Nephron (organoid): ENCODE measurements at regions not wholly inside any gene's neighbourhood (a gene's known extent, or its start where the extent isn't known, plus 50 kb on each side); places are given as distances from the start of the nearest gene placed in this dataset.

Experiments
- H3K27ac Mint-ChIP-seq, 3 experiments: 2 replicates each; pipeline ENCODE4 v1.8.0; 2020; ENCODE audit warnings: mixed read lengths in 3 of 3, mild to moderate bottlenecking in 2 of 3, moderate library complexity in 1 of 3
- H3K27me3 Mint-ChIP-seq: 2 replicates; pipeline ENCODE4 v1.8.0; 2021; ENCODE audit warnings: low read depth, mild to moderate bottlenecking, moderate library complexity, mixed read lengths
- H3K36me3 Mint-ChIP-seq: 2 replicates; pipeline ENCODE4 v1.8.0; 2020; ENCODE audit warnings: low read depth, mixed read lengths
- H3K4me1 Mint-ChIP-seq: 2 replicates; pipeline ENCODE4 v1.8.0; 2020; ENCODE audit warnings: mixed read lengths
- H3K4me3 Mint-ChIP-seq, 3 experiments: 2 replicates each; pipeline ENCODE4 v1.8.0; 2020; ENCODE audit warnings: mild to moderate bottlenecking in 3 of 3, mixed read lengths in 3 of 3, moderate library complexity in 2 of 3
- H3K9me3 Mint-ChIP-seq: 2 replicates; pipeline ENCODE4 v1.8.0; 2020; ENCODE audit warnings: mixed read lengths
- TF ChIP-seq, protein P1 (sequence below), 3 experiments: fragments of 200-600 bp; sonication (generic); IDR thresholded peaks; one replicate each; pipeline ENCODE4 v1.5.0; 2021; ENCODE audit warnings: antibody characterized with exemption in 3 of 3; ENCODE audit not compliant: unreplicated experiment in 3 of 3

DNA sequence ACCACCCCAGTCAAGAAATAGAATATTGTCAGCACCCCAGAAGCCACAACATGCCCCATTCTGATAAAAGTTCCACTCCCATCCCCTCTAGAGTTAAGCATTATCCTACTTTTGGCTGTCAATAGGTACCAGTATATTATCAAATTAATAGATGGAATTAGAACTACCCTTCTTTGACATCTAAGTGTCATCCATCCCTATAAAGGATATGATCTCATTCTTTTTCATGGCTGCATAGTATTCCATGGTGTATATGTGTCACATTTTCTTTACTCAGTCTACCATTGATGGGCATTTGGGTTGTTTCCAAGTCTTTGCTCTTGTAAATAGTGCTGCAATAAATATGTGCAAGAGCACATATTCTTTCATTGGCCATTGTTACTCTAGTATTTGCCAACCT lies 246.2 kb downstream of the SEC23A start:
- no peaks in the 10 kb centered on the region for H3K9me3 Mint-ChIP-seq
- H3K27me3 Mint-ChIP-seq: no peaks in the 10 kb centered on the region
- H3K4me3 Mint-ChIP-seq: no peak overlapping the region
- TF ChIP-seq, protein P1, sequence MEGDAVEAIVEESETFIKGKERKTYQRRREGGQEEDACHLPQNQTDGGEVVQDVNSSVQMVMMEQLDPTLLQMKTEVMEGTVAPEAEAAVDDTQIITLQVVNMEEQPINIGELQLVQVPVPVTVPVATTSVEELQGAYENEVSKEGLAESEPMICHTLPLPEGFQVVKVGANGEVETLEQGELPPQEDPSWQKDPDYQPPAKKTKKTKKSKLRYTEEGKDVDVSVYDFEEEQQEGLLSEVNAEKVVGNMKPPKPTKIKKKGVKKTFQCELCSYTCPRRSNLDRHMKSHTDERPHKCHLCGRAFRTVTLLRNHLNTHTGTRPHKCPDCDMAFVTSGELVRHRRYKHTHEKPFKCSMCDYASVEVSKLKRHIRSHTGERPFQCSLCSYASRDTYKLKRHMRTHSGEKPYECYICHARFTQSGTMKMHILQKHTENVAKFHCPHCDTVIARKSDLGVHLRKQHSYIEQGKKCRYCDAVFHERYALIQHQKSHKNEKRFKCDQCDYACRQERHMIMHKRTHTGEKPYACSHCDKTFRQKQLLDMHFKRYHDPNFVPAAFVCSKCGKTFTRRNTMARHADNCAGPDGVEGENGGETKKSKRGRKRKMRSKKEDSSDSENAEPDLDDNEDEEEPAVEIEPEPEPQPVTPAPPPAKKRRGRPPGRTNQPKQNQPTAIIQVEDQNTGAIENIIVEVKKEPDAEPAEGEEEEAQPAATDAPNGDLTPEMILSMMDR (IDR thresholded peaks at IDR 0.05; ENCODE audit: unreplicated experiment in 3 of 3): no peak
- H3K27ac Mint-ChIP-seq: no peak overlapping the region
- no peaks in the 10 kb centered on the region for H3K4me1 Mint-ChIP-seq
- no peaks in the 10 kb centered on the region for H3K36me3 Mint-ChIP-seq

DNA sequence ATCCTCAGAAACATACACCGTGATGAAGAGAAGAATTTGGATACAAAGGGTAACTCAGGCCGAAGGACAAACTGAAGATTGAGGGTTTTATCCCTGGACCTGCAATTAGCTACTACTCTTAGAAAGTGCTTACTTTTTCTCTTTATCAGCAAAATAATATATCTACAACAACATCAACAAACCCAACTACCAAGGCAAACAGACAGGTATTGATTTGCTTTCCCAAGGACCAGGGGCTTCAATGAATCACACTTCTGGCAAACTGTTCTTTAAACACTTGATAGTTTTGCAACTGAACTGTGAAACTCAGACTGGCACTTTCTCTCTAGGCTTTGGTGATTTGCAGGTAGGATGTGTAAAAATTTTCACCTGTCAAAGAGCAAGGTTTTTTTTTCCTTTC lies 247.5 kb downstream of the SEC23A start:
- Mint-ChIP-seq H3K36me3 (no peaks in the 10 kb centered on the region), H3K4me1 (no peaks in the 10 kb centered on the region), H3K27ac (no peak overlapping the region), H3K4me3 (no peak overlapping the region), H3K9me3 (no peaks in the 10 kb centered on the region), H3K27me3 (no peaks in the 10 kb centered on the region)
- TF ChIP-seq, protein P1 (IDR thresholded peaks at IDR 0.05; ENCODE audit: unreplicated experiment in 3 of 3): no peak

DNA sequence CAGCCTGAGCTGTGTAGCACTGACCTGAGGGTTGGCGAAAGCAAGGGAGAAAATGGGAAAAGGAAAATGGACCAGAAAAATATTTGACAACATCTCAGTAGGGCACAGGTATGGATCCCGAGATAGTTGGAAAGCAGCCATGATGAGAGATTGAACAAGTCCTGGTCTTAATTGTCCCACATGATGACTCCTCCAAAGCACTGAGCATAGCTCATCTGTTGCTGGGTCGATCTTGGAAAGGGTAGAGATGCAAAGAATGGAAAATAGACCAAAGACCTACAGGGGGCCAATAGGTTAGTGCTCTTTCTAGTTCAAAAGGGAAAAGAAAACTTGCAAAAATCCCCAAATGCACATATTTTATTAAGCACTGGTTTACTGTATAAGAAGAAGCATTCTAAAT lies 251.9 kb downstream of the SEC23A start:
- H3K9me3 Mint-ChIP-seq: no peaks in the 10 kb centered on the region
- no peaks in the 10 kb centered on the region for H3K27me3 Mint-ChIP-seq
- no peaks in the 10 kb centered on the region for H3K4me1 Mint-ChIP-seq
- TF ChIP-seq, protein P1 (IDR thresholded peaks at IDR 0.05; ENCODE audit: unreplicated experiment in 3 of 3): no peak
- no peaks in the 10 kb centered on the region for H3K36me3 Mint-ChIP-seq
- no peak overlapping the region for H3K4me3 Mint-ChIP-seq
- H3K27ac Mint-ChIP-seq: no peak overlapping the region

DNA sequence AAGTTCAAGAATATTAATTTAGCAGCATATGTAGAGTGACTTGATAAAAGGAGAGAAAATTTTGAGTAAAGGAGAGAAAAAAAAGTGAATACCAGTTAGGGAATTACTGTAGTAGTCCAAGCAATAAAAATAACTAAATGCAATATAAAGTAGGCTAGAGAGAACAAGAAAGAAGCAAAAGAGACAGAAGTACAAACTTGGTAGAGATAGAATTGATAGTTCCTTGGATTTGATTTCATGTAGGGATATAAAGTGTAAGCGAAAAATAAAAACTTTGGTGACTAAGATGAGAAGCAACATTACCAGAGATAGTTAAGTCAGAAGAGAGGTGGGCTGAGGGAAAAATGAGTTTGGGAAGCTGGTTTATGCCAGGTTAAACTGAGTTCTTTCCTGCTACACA lies 252.4 kb downstream of the SEC23A start:
- H3K4me1 Mint-ChIP-seq: no peaks in the 10 kb centered on the region
- H3K4me3 Mint-ChIP-seq: no peak overlapping the region
- TF ChIP-seq, protein P1 (IDR thresholded peaks at IDR 0.05; ENCODE audit: unreplicated experiment in 3 of 3): no peak

DNA sequence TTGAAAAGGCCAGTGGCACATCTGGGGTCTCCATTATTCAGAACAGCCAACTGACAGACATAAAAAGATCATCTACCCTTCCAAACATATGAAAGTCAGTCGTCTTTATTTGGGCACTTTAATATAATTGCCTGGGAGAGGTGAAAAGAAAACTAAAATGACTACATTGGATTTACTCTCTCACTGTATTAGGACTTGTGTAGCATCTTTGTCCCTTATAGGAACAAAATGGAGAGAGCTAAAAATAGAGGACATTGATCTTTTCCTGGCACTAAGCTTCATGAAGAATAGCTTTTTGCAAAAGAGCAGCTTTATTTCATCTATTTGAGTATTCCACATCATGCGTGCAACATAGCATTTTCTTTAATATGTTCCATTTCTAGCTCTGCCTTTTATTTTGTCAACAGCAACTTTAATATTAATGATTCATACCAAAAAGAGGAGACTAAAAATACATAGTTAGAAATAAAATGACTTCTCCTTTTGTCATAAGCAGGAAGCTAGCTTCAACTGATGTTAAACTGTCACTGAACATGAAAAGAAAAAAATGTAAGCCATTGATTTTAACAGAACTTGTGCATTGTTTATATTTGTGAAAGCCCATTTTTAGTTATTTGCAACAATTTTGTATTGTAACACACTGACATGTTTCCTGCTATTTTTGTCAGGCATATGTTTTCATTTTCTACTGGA lies 254.6 kb downstream of the SEC23A start:
- H3K36me3 Mint-ChIP-seq: no peaks in the 10 kb centered on the region
- H3K4me1 Mint-ChIP-seq: no peaks in the 10 kb centered on the region
- no peak overlapping the region for H3K27ac Mint-ChIP-seq
- H3K4me3 Mint-ChIP-seq: no peak overlapping the region
- H3K9me3 Mint-ChIP-seq: no peaks in the 10 kb centered on the region
- no peaks in the 10 kb centered on the region for H3K27me3 Mint-ChIP-seq
- TF ChIP-seq, protein P1 (IDR thresholded peaks at IDR 0.05; ENCODE audit: unreplicated experiment in 3 of 3): no peak

More for the DNA sequence above, 252.4 kb downstream of the SEC23A start:
- Mint-ChIP-seq H3K9me3 (no peaks in the 10 kb centered on the region), H3K27me3 (no peaks in the 10 kb centered on the region), H3K27ac (no peak overlapping the region), H3K36me3 (no peaks in the 10 kb centered on the region)

DNA sequence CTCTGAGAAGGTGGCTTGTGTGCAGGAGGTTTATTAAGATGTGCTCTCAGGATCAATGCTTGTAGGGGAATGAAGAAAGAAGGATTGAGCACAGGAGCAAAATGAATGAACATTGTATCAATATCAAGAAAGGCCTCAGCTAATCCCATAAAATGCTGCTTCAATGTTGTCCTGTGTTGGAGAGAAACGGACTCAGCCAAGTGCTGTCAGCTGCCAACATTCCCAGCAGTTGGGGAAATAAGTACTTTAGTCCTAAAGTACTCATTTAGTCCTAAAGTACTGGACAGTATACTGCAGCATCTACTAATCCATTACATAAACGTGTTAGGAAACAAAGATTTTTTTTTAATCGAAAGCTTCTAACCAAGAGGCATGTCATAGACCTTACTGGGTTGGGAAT lies 255.9 kb downstream of the SEC23A start:
- Mint-ChIP-seq H3K4me1 (no peaks in the 10 kb centered on the region), H3K36me3 (no peaks in the 10 kb centered on the region), H3K27ac (no peak overlapping the region), H3K27me3 (no peaks in the 10 kb centered on the region), H3K9me3 (no peaks in the 10 kb centered on the region), H3K4me3 (no peak overlapping the region)
- TF ChIP-seq, protein P1 (IDR thresholded peaks at IDR 0.05; ENCODE audit: unreplicated experiment in 3 of 3): no peak
